Endothelial cell of umbilical vein (primary cell): ENCODE measurements at regions not wholly inside any gene's neighbourhood (a gene's known extent, or its start where the extent isn't known, plus 50 kb on each side); places are given as distances from the start of the nearest gene placed in this dataset.

Experiments used
- BruUV-seq: library from RNA; stranded (reverse); fragments of 400-500 nt; replicated peaks from 2 replicates; lab custom pipeline; 2021; lab: Mats Ljungman, UMichigan
- CTCF ChIA-PET: fragments of 300-600, 350-600 bp; sonication (Branson Sonifier 250); formaldehyde crosslinking; loops from one replicate; lab custom pipeline; 2021; ENCODE audit warnings: antibody characterized with exemption, inconsistent platforms; lab: Charles Lee
- POLR2A ChIA-PET: fragments of 300-600, 350-600 bp; sonication (Branson Sonifier 250); formaldehyde crosslinking; loops from one replicate; lab custom pipeline; 2021; ENCODE audit warnings: antibody characterized with exemption, inconsistent platforms; lab: Charles Lee
- DNase-seq: peaks from one replicate; pipeline ENCODE4 v3.0.0-alpha.2; 2011; ENCODE audit warnings: low read depth, low spot score
- FAIRE-seq: peaks from 2 replicates; lab custom pipeline; 2011; peaks lifted over from hg19 to GRCh38; lab: Jason Lieb, UNC
- H2AFZ ChIP-seq: 2 replicates; pipeline ENCODE4 v1.6.0; 2012; ENCODE audit warnings: low read depth, low read length, control low read depth, inconsistent platforms
- H3K27ac ChIP-seq: 2 replicates; pipeline ENCODE4 v1.5.1; 2011; ENCODE audit warnings: low read depth, mild to moderate bottlenecking, control low read depth, low read length, moderate library complexity; ENCODE audit not compliant: insufficient read depth
- H3K27me3 ChIP-seq, 2 experiments: 2 replicates each; pipeline versions ENCODE4 v1.6.0 to v1.6.1; 2011; ENCODE audit warnings: low read length in 2 of 2, mixed read lengths in 1 of 2; ENCODE audit not compliant: control insufficient read depth in 2 of 2, insufficient read depth in 2 of 2
- H3K36me3 ChIP-seq, 2 experiments: 2 replicates in 1 of 2; 3 replicates in 1 of 2; pipeline ENCODE4 v1.5.1; 2011; ENCODE audit warnings: low read length in 2 of 2, mild to moderate bottlenecking in 1 of 2, moderate library complexity in 1 of 2; ENCODE audit not compliant: control insufficient read depth in 2 of 2, insufficient read depth in 2 of 2; ENCODE audit errors: extremely low read depth in 1 of 2
- H3K4me1 ChIP-seq: 3 replicates; pipeline ENCODE4 v1.5.1; 2011; ENCODE audit warnings: mild to moderate bottlenecking, low read length; ENCODE audit not compliant: control insufficient read depth, insufficient read depth; ENCODE audit errors: extremely low read depth
- H3K4me2 ChIP-seq: 2 replicates; pipeline ENCODE4 v1.6.1; 2011; ENCODE audit warnings: low read length, control low read depth, mixed read lengths; ENCODE audit not compliant: insufficient read depth
- H3K4me3 ChIP-seq, 3 experiments: fragments of 200-600 bp in 1 of 3; sonication (generic), shearing (Covaris generic) in 1 of 3; replicated peaks in 1 of 3; 2 replicates each; pipeline ENCODE4 v1.5.1; 2011 to 2016; ENCODE audit warnings: control low read depth in 3 of 3, low read length in 3 of 3, mild to moderate bottlenecking in 2 of 3, inconsistent platforms in 1 of 3, low read depth in 1 of 3, moderate library complexity in 1 of 3; ENCODE audit not compliant: insufficient read depth in 1 of 3
- H3K79me2 ChIP-seq: 2 replicates; pipeline ENCODE4 v1.6.0; 2012; ENCODE audit warnings: low read length, inconsistent platforms; ENCODE audit not compliant: control insufficient read depth, insufficient read depth
- H3K9ac ChIP-seq: replicated peaks from 2 replicates; pipeline ENCODE3; 2011; ENCODE audit warnings: low read length, control low read depth; ENCODE audit not compliant: insufficient read depth; ENCODE audit errors: extremely low read depth
- H3K9me1 ChIP-seq: replicated peaks from 3 replicates; pipeline ENCODE4 v1.6.0; 2011; ENCODE audit warnings: mild to moderate bottlenecking, low read length; ENCODE audit not compliant: control insufficient read depth, insufficient read depth; ENCODE audit errors: extremely low read depth
- H3K9me3 ChIP-seq: replicated peaks from 2 replicates; pipeline ENCODE4 v1.5.1; 2012; ENCODE audit warnings: low read length, inconsistent platforms; ENCODE audit not compliant: control insufficient read depth, insufficient read depth
- H4K20me1 ChIP-seq: replicated peaks from 2 replicates; pipeline ENCODE3; 2011; ENCODE audit warnings: mild to moderate bottlenecking, low read length; ENCODE audit not compliant: control insufficient read depth, insufficient read depth; ENCODE audit errors: extremely low read depth
- CTCF ChIP-seq, 2 donors: IDR thresholded peaks; 1 replicate in 1 of 2; 2 replicates in 1 of 2; pipeline ENCODE4 v1.5.1; 2011; ENCODE audit warnings: low read length in 2 of 2, mild to moderate bottlenecking in 2 of 2, moderate library complexity in 2 of 2, control low read depth in 1 of 2, inconsistent platforms in 1 of 2, low read depth in 1 of 2; ENCODE audit not compliant: insufficient read depth in 1 of 2; ENCODE audit errors: extremely low read depth in 1 of 2
- EZH2 ChIP-seq: IDR thresholded peaks from 2 replicates; pipeline ENCODE4 v1.6.1; 2012; ENCODE audit warnings: borderline replicate concordance, low read depth, mild to moderate bottlenecking, moderate library complexity, low read length, inconsistent platforms; ENCODE audit not compliant: severe bottlenecking
- FOS ChIP-seq: IDR thresholded peaks from 2 replicates; pipeline ENCODE4 v1.6.1; 2011; ENCODE audit warnings: mild to moderate bottlenecking, low read length, moderate library complexity, borderline replicate concordance; ENCODE audit not compliant: insufficient read depth
- GATA2 ChIP-seq: IDR thresholded peaks from 2 replicates; pipeline ENCODE4 v1.7.0; 2011; ENCODE audit warnings: low read depth, mild to moderate bottlenecking, moderate library complexity, mixed read lengths, low read length; ENCODE audit not compliant: insufficient read length, insufficient read depth
- JUN ChIP-seq: IDR thresholded peaks from 2 replicates; pipeline ENCODE4 v1.6.1; 2011; ENCODE audit warnings: borderline replicate concordance, low read depth; ENCODE audit not compliant: insufficient read length, insufficient read depth
- MAX ChIP-seq: IDR thresholded peaks from 2 replicates; pipeline ENCODE4 v1.6.1; 2011; ENCODE audit not compliant: insufficient read depth, insufficient read length
- MYC ChIP-seq: IDR thresholded peaks from one replicate; pipeline ENCODE4 v1.6.1; 2011; ENCODE audit warnings: mild to moderate bottlenecking, low read depth, low read length
- POLR2A ChIP-seq: IDR thresholded peaks from 2 replicates; pipeline ENCODE4 v1.6.1; 2012; ENCODE audit warnings: low read depth, mild to moderate bottlenecking, control low read depth, low read length
- POLR2AphosphoS5 ChIP-seq: IDR thresholded peaks from 2 replicates; pipeline ENCODE4 v1.6.1; 2012; ENCODE audit warnings: low read depth, mild to moderate bottlenecking, control low read depth, low read length, moderate library complexity; ENCODE audit not compliant: insufficient read depth
- dilution Hi-C: fragments of 300-500 bp; cut with MboI; formaldehyde crosslinking; loops from one replicate; pipeline ENCODE4 v1.15.0; 2019; ENCODE audit warnings: low sequenced_read_pairs; ENCODE audit not compliant: extremely low pct_ligation_motif_present
- intact Hi-C: fragments of 100-400 bp; cut with micrococcal nuclease; formaldehyde crosslinking; loops from one replicate; pipeline ENCODE4 v1.10.0; 2022

GRCh38 chr3:117572786-117573185 lies 863.2 kb downstream of the TUSC7 start:
- H2AFZ ChIP-seq = no peak overlapping the region
- no peaks in the 10 kb centered on the region for H3K27me3 ChIP-seq
- H3K9me1 ChIP-seq = no peaks in the 10 kb centered on the region
- H3K4me1 ChIP-seq = no peaks in the 10 kb centered on the region
- H3K79me2 ChIP-seq = no peaks in the 10 kb centered on the region
- H4K20me1 ChIP-seq = no peaks in the 10 kb centered on the region
- ChIA-PET CTCF (interaction anchor here (0.7 to 1.0 kb wide), 2 partner anchors 11 to 642 kb away, joined by 3 to 4 read pairs; no protein-coding TSS in a partner anchor), POLR2A (no interaction called here)
- H3K36me3 ChIP-seq = no peaks in the 10 kb centered on the region
- no TSS peak for BruUV-seq
- intact Hi-C loops = no loop called here
- DNase-seq (no peak), FAIRE-seq (no peak)
- TF ChIP-seq CTCF (IDR thresholded peaks at IDR 0.05; ENCODE audit: extremely low read depth in 1 of 2, insufficient read depth in 1 of 2, low read depth in 1 of 2, low read length in 2 of 2) = no peak
- TF ChIP-seq POLR2A = no peak
- no peak for TF ChIP-seq MYC
- TF ChIP-seq EZH2 = no peak
- no peak overlapping the region for H3K27ac ChIP-seq
- H3K4me2 ChIP-seq = no peak overlapping the region
- H3K9me3 ChIP-seq = no peaks in the 10 kb centered on the region
- no peak overlapping the region for H3K9ac ChIP-seq
- H3K4me3 ChIP-seq = no peak overlapping the region
- dilution Hi-C loops = no loop called here

- FAIRE-seq = no peak
- dilution Hi-C loops (no loop called here), intact Hi-C loops (no loop called here)
- H3K27me3 ChIP-seq = peaks cover 0 to 3% of the 10 kb centered on the region in 2 experiments
- H3K4me2 ChIP-seq = no peak overlapping the region
- no peak for DNase-seq
- H3K9ac ChIP-seq = no peak overlapping the region
- H3K27ac ChIP-seq = no peak overlapping the region
- no peaks in the 10 kb centered on the region for H3K79me2 ChIP-seq
- H3K9me1 ChIP-seq = no peaks in the 10 kb centered on the region
- no peak overlapping the region for H2AFZ ChIP-seq
- no peak for TF ChIP-seq JUN
- TF ChIP-seq MAX = no peak
- no peak for TF ChIP-seq FOS
- no peak for TF ChIP-seq POLR2A
- no peak for TF ChIP-seq CTCF (IDR thresholded peaks at IDR 0.05; ENCODE audit: extremely low read depth in 1 of 2, insufficient read depth in 1 of 2, low read depth in 1 of 2, low read length in 2 of 2)
- TF ChIP-seq POLR2AphosphoS5 = no peak
- no peak for TF ChIP-seq MYC
- no peak for TF ChIP-seq GATA2
- TF ChIP-seq EZH2 = no peak
- H3K4me3 ChIP-seq = no peak overlapping the region
- POLR2A ChIA-PET = no interaction called here
- no peaks in the 10 kb centered on the region for H3K4me1 ChIP-seq
- no peaks in the 10 kb centered on the region for H3K9me3 ChIP-seq
- no TSS peak for BruUV-seq
- no peaks in the 10 kb centered on the region for H3K36me3 ChIP-seq
- CTCF ChIA-PET = no interaction called here
- H4K20me1 ChIP-seq = no peaks in the 10 kb centered on the region
These were observed 871.2 kb downstream of the TUSC7 start for GRCh38 chr3:117580806-117581205.
